K562 (cell line): ENCODE measurements at regions not wholly inside any gene's neighbourhood (a gene's known extent, or its start where the extent isn't known, plus 50 kb on each side); places are given as distances from the start of the nearest gene placed in this dataset.
A peak's percentile ranks its signal among the peaks of the same experiment; 100 is the strongest.

Experiments
- ATF1 ChIP-seq, 2 experiments: fragments of 450-650 bp in 1 of 2; IDR thresholded peaks; 2 replicates each; pipeline ENCODE4 v1.6.1; 2016; ENCODE audit warnings: missing compliant biosample characterization in 1 of 2, missing genetic modification characterization in 1 of 2
- BHLHE40 ChIP-seq: IDR thresholded peaks from 2 replicates; pipeline ENCODE4 v1.6.1; 2011; ENCODE audit warnings: low read length, improper control_type of control experiment
- HDAC2 ChIP-seq: fragments of 450-650 bp; IDR thresholded peaks from 2 replicates; pipeline ENCODE4 v1.6.1; 2016; ENCODE audit warnings: mild to moderate bottlenecking
- NFYB ChIP-seq: IDR thresholded peaks from 2 replicates; pipeline ENCODE4 v1.6.1; 2011; ENCODE audit warnings: mild to moderate bottlenecking, moderate library complexity; ENCODE audit not compliant: insufficient read length; ENCODE audit errors: extremely low read depth
- PHF8 ChIP-seq: fragments of 200-600 bp; sonication (generic); IDR thresholded peaks from 2 replicates; pipeline ENCODE4 v1.6.1; 2012; ENCODE audit warnings: mixed run types, mild to moderate bottlenecking, inconsistent platforms, low read length, moderate library complexity, borderline replicate concordance
- REST ChIP-seq, 2 experiments: fragments of 450-650 bp; formaldehyde crosslinking in 1 of 2; IDR thresholded peaks; 2 replicates each; pipeline versions ENCODE4 v1.4.0 to v1.6.1; 2014 to 2020; ENCODE audit warnings: mild to moderate bottlenecking in 2 of 2, borderline replicate concordance in 1 of 2, low read depth in 1 of 2

- TF ChIP-seq PHF8 (no peak; the same call in 1 of the 2 replicates), NFYB (no peak), BHLHE40 (no peak), HDAC2 (0 out of 2 replicates have a peak, but pooled peaks have one; percentile 50), REST (IDR thresholded peaks at IDR 0.05; ENCODE audit: borderline replicate concordance) (peak; percentile 92), REST (CRISPR knock-in tag; IDR thresholded peaks at IDR 0.05; ENCODE audit: low read depth) (no peak), ATF1 (CRISPR knock-in tag; IDR thresholded peaks at IDR 0.05) (no peak), ATF1 (tag; IDR thresholded peaks at IDR 0.05) (no peak)
Measured at GRCh38 chr2:12176623-12177454, 430.4 kb downstream of the LPIN1 start.
